ENCODE measurements at regions not wholly inside any gene's neighbourhood (a gene's known extent, or its start where the extent isn't known, plus 50 kb on each side); places are given as distances from the start of the nearest gene placed in this dataset.

GRCh38 chr7:47691988-47692387 lies 110.1 kb upstream of the TNS3 start:
- no peak for DNase-seq (ENCODE audit: low spot score)

- no peak for DNase-seq (ENCODE audit: low spot score)
Measured at GRCh38 chr7:47690902-47691558, 109.1 kb upstream of the TNS3 start.

GRCh38 chr7:47689558-47689957 lies 107.6 kb upstream of the TNS3 start:
- no peak for DNase-seq (ENCODE audit: low spot score)

- DNase-seq (ENCODE audit: low spot score): no peak
Measured at GRCh38 chr7:47688311-47689100, 106.6 kb upstream of the TNS3 start.

GRCh38 chr7:47685712-47686376 lies 103.9 kb upstream of the TNS3 start:
- no peak for DNase-seq (ENCODE audit: low spot score)

- DNase-seq (ENCODE audit: low spot score): no peak
Measured at GRCh38 chr7:47685151-47685550, 103.2 kb upstream of the TNS3 start.

- DNase-seq (ENCODE audit: low spot score): no peak
Measured at GRCh38 chr7:47684728-47685127, 102.8 kb upstream of the TNS3 start.

GRCh38 chr7:47683485-47683898 lies 101.6 kb upstream of the TNS3 start:
- no peak for DNase-seq (ENCODE audit: low spot score)

GRCh38 chr7:47682874-47683273 lies 101.0 kb upstream of the TNS3 start:
- no peak for DNase-seq (ENCODE audit: low spot score)

GRCh38 chr7:47681249-47681810 lies 99.4 kb upstream of the TNS3 start:
- DNase-seq (ENCODE audit: low spot score): no peak

- DNase-seq (ENCODE audit: low spot score): no peak
Measured at GRCh38 chr7:47678641-47679380, 96.9 kb upstream of the TNS3 start.

GRCh38 chr7:47677664-47678063 lies 95.8 kb upstream of the TNS3 start:
- DNase-seq (ENCODE audit: low spot score): no peak

- no peak for DNase-seq (ENCODE audit: low spot score)
Measured at GRCh38 chr7:47677093-47677492, 95.2 kb upstream of the TNS3 start.

- DNase-seq (ENCODE audit: low spot score): no peak
Measured at GRCh38 chr7:47672977-47673381, 91.1 kb upstream of the TNS3 start.

GRCh38 chr7:47672271-47672791 lies 90.4 kb upstream of the TNS3 start:
- DNase-seq (ENCODE audit: low spot score): no peak

- DNase-seq (ENCODE audit: low spot score): no peak
Measured at GRCh38 chr7:47671358-47671757, 89.4 kb upstream of the TNS3 start.

- no peak for DNase-seq (ENCODE audit: low spot score)
Measured at GRCh38 chr7:47670729-47671128, 88.8 kb upstream of the TNS3 start.

GRCh38 chr7:47669901-47670384 lies 88.0 kb upstream of the TNS3 start:
- DNase-seq (ENCODE audit: low spot score): no peak

GRCh38 chr7:47669178-47669891 lies 87.4 kb upstream of the TNS3 start:
- DNase-seq (ENCODE audit: low spot score): no peak

GRCh38 chr7:47666164-47666862 lies 84.4 kb upstream of the TNS3 start:
- no peak for DNase-seq (ENCODE audit: low spot score)

Data from SK-N-DZ (cell line).